ENCODE measurements at regions not wholly inside any gene's neighbourhood (a gene's known extent, or its start where the extent isn't known, plus 50 kb on each side); places are given as distances from the start of the nearest gene placed in this dataset.

DNA sequence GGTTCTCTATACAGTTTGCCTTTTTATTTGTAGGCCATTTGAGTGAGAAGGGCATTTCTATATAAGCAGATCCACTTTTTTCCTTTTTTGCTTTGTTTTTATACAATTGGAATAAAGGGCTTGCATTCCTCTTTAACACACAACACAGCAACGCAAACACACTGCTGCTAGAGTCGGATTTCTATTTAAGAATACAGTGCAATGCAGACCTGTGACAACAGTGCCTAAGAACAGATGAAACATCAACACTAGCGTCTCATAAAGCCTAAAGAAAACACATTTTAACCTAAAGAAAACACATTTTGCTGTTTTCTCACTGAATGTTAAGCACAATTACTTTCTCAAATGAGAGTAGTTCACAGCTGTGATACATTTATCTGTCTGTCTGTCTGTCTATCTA is 1141.1 kb downstream of the CDH11 start:
- Histone ChIP-seq H2BK120ac (ENCODE audit: low read depth, low read length, poor library complexity, severe bottlenecking) (no peak overlapping the region), H3K23ac (ENCODE audit: insufficient read length, low read depth, low read length) (no peak overlapping the region), H4K20me1 (ENCODE audit: control insufficient read depth, insufficient read depth, insufficient read length) (no peaks in the 10 kb centered on the region), H2AFZ (ENCODE audit: low read length) (no peak overlapping the region), H3T11ph (ENCODE audit: low read length) (no peak overlapping the region), H3K4ac (ENCODE audit: low read depth, low read length) (no peak overlapping the region), H2BK20ac (ENCODE audit: low read depth, low read length, poor library complexity, severe bottlenecking) (no peak overlapping the region), H3K9me3 (ENCODE audit: control insufficient read depth, low read depth, low read length) (no peaks in the 10 kb centered on the region), H3K79me1 (ENCODE audit: insufficient read depth, low read depth, low read length, poor library complexity, severe bottlenecking) (no peaks in the 10 kb centered on the region), H3K56ac (ENCODE audit: insufficient read length, low read depth, low read length) (no peak overlapping the region), H3K27me3 (ENCODE audit: insufficient read depth, low read length) (no peaks in the 10 kb centered on the region), H3K18ac (ENCODE audit: insufficient read length, low read depth, low read length) (no peak overlapping the region), H2BK5ac (ENCODE audit: insufficient read length, low read length) (no peak overlapping the region), H3K4me2 (ENCODE audit: insufficient read depth, insufficient read length, low read length) (no peak overlapping the region), H3K79me2 (ENCODE audit: insufficient read depth, low read length) (no peaks in the 10 kb centered on the region), H2BK15ac (ENCODE audit: low read depth, low read length) (no peak overlapping the region), H4K5ac (ENCODE audit: insufficient read length, low read depth, low read length) (no peak overlapping the region), H3K14ac (ENCODE audit: insufficient read depth, low read length) (no peak overlapping the region), H4K8ac (replicated peaks; ENCODE audit: insufficient read length, low read depth, low read length) (no peak overlapping the region), H3K9ac (ENCODE audit: extremely low read depth, insufficient read length, low read length) (no peak overlapping the region), H2BK12ac (ENCODE audit: insufficient read length, low read depth, low read length) (no peak overlapping the region), H4K91ac (ENCODE audit: insufficient read length, low read depth, low read length) (no peak overlapping the region), H3K23me2 (ENCODE audit: insufficient read length, low read depth, low read length, poor library complexity, severe bottlenecking) (no peaks in the 10 kb centered on the region), H3K27ac (ENCODE audit: insufficient read length, low read depth, low read length) (no peak overlapping the region), H2AK5ac (ENCODE audit: insufficient read length, low read length) (no peak overlapping the region), H3K4me1 (ENCODE audit: insufficient read depth, low read length) (peaks cover 10% of the 10 kb centered on the region)
- Mint-ChIP-seq H3K36me3 (ENCODE audit: insufficient read depth in 1 of 3, low read depth in 3 of 3) (peaks cover 2 to 6% (median 4%) of the 10 kb centered on the region in 3 experiments; a peak in 4 of 7 replicates), H3K4me3 (no peak overlapping the region), H3K9me3 (peaks cover 4 to 6% of the 10 kb centered on the region in 2 experiments; a peak in 2 of 5 replicates), H3K4me1 (peaks cover 58 to 69% of the 10 kb centered on the region in 2 experiments), H3K27ac (peak overlapping the region in 1 of 3 experiments; percentile 44; a peak in 1 of 7 replicates), H3K27me3 (ENCODE audit: low read depth) (no peaks in the 10 kb centered on the region)
- TF ChIP-seq CTCF (conservative IDR thresholded peaks at IDR 0.05): no peak
- no peak for DNase-seq
- no CpG with 5 or more reads among the region's 3 CpGs for WGBS (ENCODE audit: extremely low coverage, insufficient read length, low lambda C conversion rate)

Measured in H9 (cell line).